Fibroblast of the conjunctiva (primary cell): ENCODE measurements at regions not wholly inside any gene's neighbourhood (a gene's known extent, or its start where the extent isn't known, plus 50 kb on each side); places are given as distances from the start of the nearest gene placed in this dataset.
"Not testable (repeated sequence)": the region's sequence is repeated elsewhere in the genome, so short reads cannot be mapped to it uniquely, and the experiment has no call there.

Experiments
- DNase-seq: peaks from one replicate; pipeline ENCODE4 v3.0.0-alpha.2; 2010; ENCODE audit warnings: low read depth

GRCh38 chr3:14252321-14253021 is 73.9 kb downstream of the LSM3 start:
- no peak for DNase-seq

GRCh38 chr3:14253022-14253706 is 74.5 kb downstream of the LSM3 start:
- no peak for DNase-seq

- no peak for DNase-seq
Measured at GRCh38 chr3:14253707-14254382, 75.2 kb downstream of the LSM3 start.

GRCh38 chr3:14254812-14255702 is 76.4 kb downstream of the LSM3 start:
- no peak for DNase-seq

- DNase-seq: no peak
Measured at GRCh38 chr3:14256046-14256445, 77.4 kb downstream of the LSM3 start.

GRCh38 chr3:14256561-14257342 is 78.1 kb downstream of the LSM3 start:
- DNase-seq: no peak

- no peak for DNase-seq
Measured at GRCh38 chr3:14258906-14259904, 80.6 kb downstream of the LSM3 start.

GRCh38 chr3:14260463-14260862 is 81.8 kb downstream of the LSM3 start:
- no peak for DNase-seq

- DNase-seq: peak; percentile 59
Measured at GRCh38 chr3:14261229-14261628, 82.6 kb downstream of the LSM3 start.

- no peak for DNase-seq
Measured at GRCh38 chr3:14262212-14262611, 83.6 kb downstream of the LSM3 start.

GRCh38 chr3:14262867-14263266 is 84.2 kb downstream of the LSM3 start:
- no peak for DNase-seq

GRCh38 chr3:14263317-14264005 is 84.8 kb downstream of the LSM3 start:
- no peak for DNase-seq

- DNase-seq: peak; percentile 9
Measured at GRCh38 chr3:14265246-14265962, 86.8 kb downstream of the LSM3 start.

- DNase-seq: peak; percentile 34
Measured at GRCh38 chr3:14266361-14266760, 87.7 kb downstream of the LSM3 start.

- no peak for DNase-seq
Measured at GRCh38 chr3:14267976-14268375, 89.4 kb downstream of the LSM3 start.

GRCh38 chr3:14268897-14269296 is 90.3 kb downstream of the LSM3 start:
- no peak for DNase-seq

- DNase-seq: not testable (repeated sequence)
Measured at GRCh38 chr3:14272041-14272958, 93.7 kb downstream of the LSM3 start.
